ENCODE measurements at regions not wholly inside any gene's neighbourhood (a gene's known extent, or its start where the extent isn't known, plus 50 kb on each side); places are given as distances from the start of the nearest gene placed in this dataset.

DNA sequence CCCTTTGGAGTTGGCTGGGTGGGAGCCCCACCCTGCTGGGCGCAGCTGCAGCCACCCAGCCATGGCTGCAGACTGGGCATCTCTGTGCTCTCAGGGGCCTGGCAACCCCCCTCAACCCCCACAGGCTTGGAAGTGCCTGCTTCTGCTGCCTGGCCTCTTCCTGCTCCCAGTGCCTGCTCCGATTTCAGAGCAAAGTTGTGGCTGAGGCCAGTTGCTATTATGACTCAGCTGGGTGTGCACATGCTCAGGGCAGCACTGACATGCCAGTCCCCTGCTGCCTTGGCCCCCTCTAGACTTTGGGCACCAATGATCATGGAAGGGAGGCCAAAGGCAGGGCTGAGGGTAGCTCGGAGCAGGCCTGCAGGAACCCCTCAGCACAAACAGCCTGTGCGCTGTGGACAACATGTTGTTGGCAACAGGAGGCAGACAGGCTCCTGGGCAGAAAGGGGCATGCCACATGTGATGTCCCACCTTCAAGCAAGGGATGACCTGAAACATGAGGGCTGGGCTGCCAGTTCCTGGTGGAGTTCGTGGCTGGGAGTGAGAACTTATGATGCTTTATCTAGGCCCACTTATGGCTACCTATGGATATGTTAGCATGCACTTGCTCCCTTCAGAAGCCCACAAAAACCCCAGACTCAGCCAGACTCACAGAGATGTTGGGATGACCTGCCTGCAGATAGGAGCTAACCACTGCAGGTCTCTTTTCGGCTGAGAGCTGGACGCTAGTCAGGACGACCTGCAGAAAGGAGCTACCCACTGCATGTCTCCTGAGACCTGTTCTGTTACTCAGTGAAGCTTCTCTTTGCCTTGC is 96.4 kb upstream of the AMOTL1 start:
- POLR2A ChIA-PET: no interaction called here
- no peak for ATAC-seq (ENCODE audit: low read depth)
- H3K4me3 Mint-ChIP-seq: no peak overlapping the region

DNA sequence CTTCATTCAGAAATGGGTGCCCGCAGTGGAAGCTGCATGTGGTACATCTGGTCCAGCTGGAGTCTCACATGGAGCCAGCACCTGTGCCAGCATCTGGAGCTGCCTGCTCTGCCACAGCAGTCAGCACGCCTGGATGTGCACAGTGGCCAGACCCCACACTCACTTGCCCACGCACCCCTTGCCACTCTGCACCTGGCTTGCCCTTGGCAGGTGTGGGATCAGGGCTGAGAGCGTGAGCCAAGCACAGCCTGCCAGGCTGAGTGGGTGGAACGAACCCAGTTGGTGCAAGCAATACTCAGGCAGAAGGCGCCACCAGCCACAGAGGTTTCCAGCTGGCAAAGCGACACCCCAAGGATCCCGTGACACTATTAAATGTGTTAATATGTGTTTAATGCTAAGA is 95.5 kb upstream of the AMOTL1 start:
- no peaks in the 10 kb centered on the region for H3K36me3 Mint-ChIP-seq

More for the DNA sequence above, 96.4 kb upstream of the AMOTL1 start:
- H3K9me3 Mint-ChIP-seq: no peaks in the 10 kb centered on the region
- H3K36me3 Mint-ChIP-seq: no peaks in the 10 kb centered on the region
- H3K27me3 Mint-ChIP-seq: peaks cover 2% of the 10 kb centered on the region
- H3K27ac Mint-ChIP-seq: no peak overlapping the region
- DNase-seq: no peak
- H3K4me1 Mint-ChIP-seq: no peaks in the 10 kb centered on the region

DNA sequence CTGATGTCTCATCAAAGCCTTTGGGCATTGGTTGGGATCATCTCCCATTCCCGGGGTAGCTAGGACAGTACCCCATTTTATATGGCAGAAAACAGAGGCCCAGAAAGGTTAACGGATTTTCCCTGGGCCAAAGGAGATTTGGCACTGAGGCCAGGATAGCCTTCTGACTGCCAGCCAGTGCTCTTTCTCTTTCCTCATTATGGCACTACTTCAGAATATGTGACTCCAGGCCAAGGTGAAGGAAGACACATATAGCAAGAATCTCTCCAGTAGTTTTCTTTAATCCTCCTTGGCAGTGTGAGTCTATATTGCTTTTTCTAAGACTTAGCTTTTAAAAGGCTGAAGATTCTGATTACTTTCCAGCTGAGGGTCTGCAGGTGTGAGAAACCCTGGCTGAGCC is 94.8 kb upstream of the AMOTL1 start:
- ATAC-seq (ENCODE audit: low read depth) (no peak), DNase-seq (no peak)
- no peaks in the 10 kb centered on the region for H3K27me3 Mint-ChIP-seq
- no peak overlapping the region for H3K4me3 Mint-ChIP-seq
- no peak overlapping the region for H3K27ac Mint-ChIP-seq
- H3K4me1 Mint-ChIP-seq: no peaks in the 10 kb centered on the region
- no peaks in the 10 kb centered on the region for H3K9me3 Mint-ChIP-seq
- POLR2A ChIA-PET: no interaction called here
- H3K36me3 Mint-ChIP-seq: no peaks in the 10 kb centered on the region

More for the DNA sequence above, 95.5 kb upstream of the AMOTL1 start:
- H3K9me3 Mint-ChIP-seq: no peaks in the 10 kb centered on the region
- ATAC-seq (ENCODE audit: low read depth): no peak
- H3K27ac Mint-ChIP-seq: no peak overlapping the region
- POLR2A ChIA-PET: no interaction called here
- H3K4me1 Mint-ChIP-seq: no peaks in the 10 kb centered on the region
- no peaks in the 10 kb centered on the region for H3K27me3 Mint-ChIP-seq
- no peak overlapping the region for H3K4me3 Mint-ChIP-seq
- no peak for DNase-seq

DNA sequence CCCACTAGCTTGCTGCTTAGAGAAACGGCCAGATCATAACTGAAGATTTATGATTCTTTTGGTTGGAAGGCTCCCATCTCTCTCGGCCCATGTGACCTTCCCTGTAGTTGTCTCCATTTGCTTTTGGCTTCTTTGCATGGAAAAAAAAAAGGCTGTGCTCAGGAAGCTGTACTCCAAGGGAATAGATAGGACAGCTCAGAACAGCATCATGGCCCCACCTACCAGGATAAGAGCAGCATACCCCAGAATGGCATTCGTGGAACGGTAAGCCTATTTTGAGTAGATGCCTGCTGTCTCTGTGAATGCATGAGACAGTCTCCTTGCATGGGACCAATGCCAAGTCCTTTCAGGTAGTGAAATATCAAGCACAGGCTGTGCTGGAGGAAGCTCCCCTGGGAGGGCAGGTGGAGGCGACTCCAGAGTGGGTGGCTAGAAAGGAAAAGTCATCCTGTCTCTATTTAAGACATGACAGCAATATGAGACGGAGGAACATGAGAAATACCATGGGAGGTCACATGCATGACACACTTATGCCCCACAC is 94.1 kb upstream of the AMOTL1 start:
- no peak overlapping the region for H3K4me3 Mint-ChIP-seq

DNA sequence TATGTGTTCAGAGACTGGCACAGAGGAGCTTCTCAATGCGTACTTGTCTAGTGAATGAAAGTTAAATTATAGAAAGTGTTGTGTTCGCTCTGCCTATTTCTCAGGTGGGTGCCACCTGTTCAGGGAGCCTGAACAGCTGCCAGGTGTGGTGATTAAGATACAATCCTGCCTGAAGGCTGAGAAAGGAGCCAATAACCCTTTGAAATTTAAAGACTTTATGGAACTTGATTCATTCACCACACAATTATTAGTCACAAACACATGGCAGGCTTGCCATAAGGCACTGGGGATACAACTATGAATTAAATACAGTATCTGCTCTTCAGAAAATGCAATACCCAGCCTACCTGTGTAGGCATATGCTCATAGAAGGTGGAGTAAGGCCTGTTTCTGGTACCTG is 92.9 kb upstream of the AMOTL1 start:
- no peak overlapping the region for H3K27ac Mint-ChIP-seq
- H3K27me3 Mint-ChIP-seq: peaks cover 5% of the 10 kb centered on the region
- no peaks in the 10 kb centered on the region for H3K4me1 Mint-ChIP-seq
- H3K36me3 Mint-ChIP-seq: no peaks in the 10 kb centered on the region
- ATAC-seq (ENCODE audit: low read depth): no peak
- POLR2A ChIA-PET: no interaction called here
- H3K9me3 Mint-ChIP-seq: no peaks in the 10 kb centered on the region
- DNase-seq: no peak
- H3K4me3 Mint-ChIP-seq: no peak overlapping the region

More for the DNA sequence above, 94.1 kb upstream of the AMOTL1 start:
- no peak for DNase-seq
- Mint-ChIP-seq H3K9me3 (no peaks in the 10 kb centered on the region), H3K36me3 (no peaks in the 10 kb centered on the region), H3K4me1 (no peaks in the 10 kb centered on the region), H3K27me3 (no peaks in the 10 kb centered on the region), H3K27ac (no peak overlapping the region)
- POLR2A ChIA-PET: no interaction called here
- ATAC-seq (ENCODE audit: low read depth): no peak

- no peak for ATAC-seq (ENCODE audit: low read depth)
- Mint-ChIP-seq H3K27me3 (peaks cover 6% of the 10 kb centered on the region), H3K27ac (no peak overlapping the region), H3K4me3 (no peak overlapping the region), H3K36me3 (no peaks in the 10 kb centered on the region), H3K9me3 (no peaks in the 10 kb centered on the region), H3K4me1 (no peaks in the 10 kb centered on the region)
- DNase-seq: no peak
- POLR2A ChIA-PET: interaction anchor here (0.5 kb wide), 1 partner anchor 82 kb away, joined by 3 read pairs; no protein-coding TSS in a partner anchor
Measured at GRCh38 chr11:94675813-94676212, 92.3 kb upstream of the AMOTL1 start.

GRCh38 chr11:94676814-94677213 is 91.3 kb upstream of the AMOTL1 start:
- Mint-ChIP-seq H3K9me3 (no peaks in the 10 kb centered on the region), H3K4me3 (no peak overlapping the region), H3K27me3 (peaks cover 9% of the 10 kb centered on the region), H3K4me1 (no peaks in the 10 kb centered on the region), H3K27ac (no peak overlapping the region), H3K36me3 (no peaks in the 10 kb centered on the region)
- ATAC-seq (ENCODE audit: low read depth) (no peak), DNase-seq (no peak)
- POLR2A ChIA-PET: no interaction called here

GRCh38 chr11:94678236-94678635 is 89.9 kb upstream of the AMOTL1 start:
- H3K4me1 Mint-ChIP-seq: no peaks in the 10 kb centered on the region
- DNase-seq (no peak), ATAC-seq (ENCODE audit: low read depth) (no peak)
- H3K4me3 Mint-ChIP-seq: no peak overlapping the region
- no peaks in the 10 kb centered on the region for H3K36me3 Mint-ChIP-seq
- H3K27ac Mint-ChIP-seq: no peak overlapping the region
- H3K27me3 Mint-ChIP-seq: peaks cover 9% of the 10 kb centered on the region
- H3K9me3 Mint-ChIP-seq: no peaks in the 10 kb centered on the region
- POLR2A ChIA-PET: no interaction called here

GRCh38 chr11:94678901-94679300 is 89.3 kb upstream of the AMOTL1 start:
- no peaks in the 10 kb centered on the region for H3K36me3 Mint-ChIP-seq
- DNase-seq (no peak), ATAC-seq (ENCODE audit: low read depth) (no peak)
- POLR2A ChIA-PET: no interaction called here
- no peak overlapping the region for H3K4me3 Mint-ChIP-seq
- H3K27ac Mint-ChIP-seq: no peak overlapping the region
- no peaks in the 10 kb centered on the region for H3K4me1 Mint-ChIP-seq
- H3K9me3 Mint-ChIP-seq: no peaks in the 10 kb centered on the region
- H3K27me3 Mint-ChIP-seq: peaks cover 9% of the 10 kb centered on the region

- Mint-ChIP-seq H3K4me1 (no peaks in the 10 kb centered on the region), H3K9me3 (no peaks in the 10 kb centered on the region), H3K4me3 (no peak overlapping the region), H3K27ac (no peak overlapping the region), H3K27me3 (peaks cover 11% of the 10 kb centered on the region), H3K36me3 (no peaks in the 10 kb centered on the region)
- DNase-seq (no peak), ATAC-seq (ENCODE audit: low read depth) (no peak)
- POLR2A ChIA-PET: no interaction called here
Measured at GRCh38 chr11:94680426-94680825, 87.7 kb upstream of the AMOTL1 start.

DNA sequence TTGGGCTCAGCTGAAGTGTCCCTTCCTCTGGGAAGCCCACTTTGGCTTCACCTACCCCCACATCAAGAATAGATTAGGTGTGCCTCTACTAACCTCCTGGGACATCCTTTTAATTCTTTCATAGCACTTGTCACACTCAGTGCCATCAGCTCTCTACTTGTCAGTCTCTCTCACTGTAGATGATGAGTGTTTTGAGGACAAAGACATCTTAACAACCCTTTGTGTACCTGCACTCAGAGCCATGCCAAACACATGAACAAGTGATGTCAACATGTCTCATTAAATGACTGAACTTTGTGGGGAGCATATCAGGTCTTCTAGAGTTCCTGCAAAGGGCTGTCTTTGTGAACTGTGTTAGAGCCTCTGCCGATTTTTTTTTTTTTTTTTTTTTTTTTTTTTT is 87.0 kb upstream of the AMOTL1 start:
- POLR2A ChIA-PET: no interaction called here
- no peaks in the 10 kb centered on the region for H3K9me3 Mint-ChIP-seq
- H3K27ac Mint-ChIP-seq: no peak overlapping the region
- H3K27me3 Mint-ChIP-seq: peaks cover 11% of the 10 kb centered on the region
- no peaks in the 10 kb centered on the region for H3K4me1 Mint-ChIP-seq
- ATAC-seq (ENCODE audit: low read depth) (no peak), DNase-seq (no peak)
- no peaks in the 10 kb centered on the region for H3K36me3 Mint-ChIP-seq
- no peak overlapping the region for H3K4me3 Mint-ChIP-seq

- no peak for DNase-seq
- H3K27me3 Mint-ChIP-seq: peaks cover 11% of the 10 kb centered on the region
- no peaks in the 10 kb centered on the region for H3K36me3 Mint-ChIP-seq
- H3K4me1 Mint-ChIP-seq: no peaks in the 10 kb centered on the region
- no peaks in the 10 kb centered on the region for H3K9me3 Mint-ChIP-seq
- ATAC-seq (ENCODE audit: low read depth): no peak
- H3K4me3 Mint-ChIP-seq: no peak overlapping the region
- no peak overlapping the region for H3K27ac Mint-ChIP-seq
- POLR2A ChIA-PET: no interaction called here
Measured at GRCh38 chr11:94681852-94682251, 86.3 kb upstream of the AMOTL1 start.

GRCh38 chr11:94694309-94695060 is 73.7 kb upstream of the AMOTL1 start:
- ATAC-seq (ENCODE audit: low read depth) (no peak), DNase-seq (no peak)
- H3K4me1 Mint-ChIP-seq: no peaks in the 10 kb centered on the region
- no peak overlapping the region for H3K27ac Mint-ChIP-seq
- H3K4me3 Mint-ChIP-seq: no peak overlapping the region
- POLR2A ChIA-PET: no interaction called here
- H3K27me3 Mint-ChIP-seq: peaks cover 21% of the 10 kb centered on the region
- H3K9me3 Mint-ChIP-seq: no peaks in the 10 kb centered on the region
- no peaks in the 10 kb centered on the region for H3K36me3 Mint-ChIP-seq

DNA sequence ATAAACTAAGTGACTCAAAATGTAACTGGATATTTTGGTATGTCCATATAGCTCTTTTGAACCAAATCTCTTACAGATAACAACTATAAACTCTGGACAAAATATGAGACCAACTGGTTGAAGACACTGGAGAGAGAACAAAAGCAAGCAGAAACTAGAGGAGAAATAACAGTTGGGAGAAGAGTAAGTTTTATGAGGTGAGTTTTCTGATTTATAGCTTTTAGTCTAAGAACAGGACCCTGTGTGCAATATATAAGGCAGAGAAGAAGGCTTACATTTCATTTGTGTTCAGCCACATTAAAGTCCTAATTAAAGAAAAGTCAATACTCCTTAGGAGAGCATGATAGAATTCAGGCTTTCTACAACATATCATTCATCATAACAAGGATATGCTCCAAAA is 71.0 kb upstream of the AMOTL1 start:
- POLR2A ChIA-PET: no interaction called here
- Mint-ChIP-seq H3K27ac (no peak overlapping the region), H3K27me3 (peaks cover 30% of the 10 kb centered on the region), H3K36me3 (no peaks in the 10 kb centered on the region), H3K4me3 (no peak overlapping the region), H3K9me3 (no peaks in the 10 kb centered on the region), H3K4me1 (no peaks in the 10 kb centered on the region)
- DNase-seq: no peak
- no peak for ATAC-seq (ENCODE audit: low read depth)

All from activated naive CD8-positive, alpha-beta T cell treated with anti-CD3 and anti-CD28 coated beads, Interleukin-2, amount 10 ng/mL, durations not matched to agents 7 days and 5 days (primary cell).